ENCODE measurements at regions not wholly inside any gene's neighbourhood (a gene's known extent, or its start where the extent isn't known, plus 50 kb on each side); places are given as distances from the start of the nearest gene placed in this dataset.

DNA sequence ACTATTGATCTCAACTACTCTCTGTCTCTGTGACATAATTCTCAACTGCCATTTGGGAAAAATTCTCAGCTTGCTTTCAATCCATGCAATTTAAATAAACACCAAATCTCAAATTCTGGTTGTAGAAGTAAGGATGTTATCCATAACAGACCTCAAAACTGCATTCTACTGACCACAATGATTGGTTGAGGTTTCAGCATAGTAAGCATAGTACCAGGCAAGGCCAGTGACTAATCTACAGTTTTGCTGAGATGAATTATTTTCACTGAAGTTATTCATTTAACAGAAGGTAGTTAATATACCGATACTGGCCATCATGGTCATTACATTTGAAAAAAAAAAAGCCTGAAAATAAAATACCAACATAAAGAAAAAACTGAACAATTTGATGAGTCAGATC is 488.0 kb upstream of the CDH18 start:
- TF ChIP-seq POLR2A (IDR thresholded peaks at IDR 0.05), result no peak
- TF ChIP-seq, protein P1, sequence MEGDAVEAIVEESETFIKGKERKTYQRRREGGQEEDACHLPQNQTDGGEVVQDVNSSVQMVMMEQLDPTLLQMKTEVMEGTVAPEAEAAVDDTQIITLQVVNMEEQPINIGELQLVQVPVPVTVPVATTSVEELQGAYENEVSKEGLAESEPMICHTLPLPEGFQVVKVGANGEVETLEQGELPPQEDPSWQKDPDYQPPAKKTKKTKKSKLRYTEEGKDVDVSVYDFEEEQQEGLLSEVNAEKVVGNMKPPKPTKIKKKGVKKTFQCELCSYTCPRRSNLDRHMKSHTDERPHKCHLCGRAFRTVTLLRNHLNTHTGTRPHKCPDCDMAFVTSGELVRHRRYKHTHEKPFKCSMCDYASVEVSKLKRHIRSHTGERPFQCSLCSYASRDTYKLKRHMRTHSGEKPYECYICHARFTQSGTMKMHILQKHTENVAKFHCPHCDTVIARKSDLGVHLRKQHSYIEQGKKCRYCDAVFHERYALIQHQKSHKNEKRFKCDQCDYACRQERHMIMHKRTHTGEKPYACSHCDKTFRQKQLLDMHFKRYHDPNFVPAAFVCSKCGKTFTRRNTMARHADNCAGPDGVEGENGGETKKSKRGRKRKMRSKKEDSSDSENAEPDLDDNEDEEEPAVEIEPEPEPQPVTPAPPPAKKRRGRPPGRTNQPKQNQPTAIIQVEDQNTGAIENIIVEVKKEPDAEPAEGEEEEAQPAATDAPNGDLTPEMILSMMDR (IDR thresholded peaks at IDR 0.05 in 4 of 5, conservative IDR thresholded peaks at IDR 0.05 in 1 of 5), result no peak
- H3K36me3 ChIP-seq, result no peaks in the 10 kb centered on the region
- no peak overlapping the region for H3K4me3 ChIP-seq
- H3K9me3 ChIP-seq, result no peaks in the 10 kb centered on the region
- H3K4me1 ChIP-seq, result no peaks in the 10 kb centered on the region
- no peaks in the 10 kb centered on the region for H3K27me3 ChIP-seq
- intact Hi-C loops (cut with DNase I; ENCODE audit: low total_unique reads), result no loop called here
- no peak for ATAC-seq
- no peak for DNase-seq
- H3K27ac ChIP-seq, result no peak overlapping the region
- in situ Hi-C loops (cut with MboI; ENCODE audit: low sequenced_read_pairs in 4 of 4), result no loop called here

DNA sequence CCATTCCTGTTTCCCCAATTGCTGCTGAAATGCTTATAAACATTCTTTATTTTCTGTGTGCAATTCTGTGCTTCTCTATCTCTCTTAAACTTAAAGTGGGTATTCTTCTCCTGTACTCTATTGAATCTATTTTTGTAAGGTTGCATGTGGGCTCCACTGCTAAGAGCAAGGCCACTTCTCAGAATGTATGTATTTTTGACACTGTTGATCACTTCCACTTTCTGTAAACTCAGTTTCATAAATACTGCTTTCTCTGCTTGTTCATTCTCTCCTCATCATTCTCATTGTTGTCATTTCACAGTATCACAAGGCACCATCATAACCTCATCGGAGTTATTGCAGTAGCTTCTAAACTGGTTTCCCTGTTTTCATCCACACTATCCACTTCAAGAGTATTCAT is 483.0 kb upstream of the CDH18 start:
- no peak for ATAC-seq
- H3K4me3 ChIP-seq, result no peak overlapping the region

DNA sequence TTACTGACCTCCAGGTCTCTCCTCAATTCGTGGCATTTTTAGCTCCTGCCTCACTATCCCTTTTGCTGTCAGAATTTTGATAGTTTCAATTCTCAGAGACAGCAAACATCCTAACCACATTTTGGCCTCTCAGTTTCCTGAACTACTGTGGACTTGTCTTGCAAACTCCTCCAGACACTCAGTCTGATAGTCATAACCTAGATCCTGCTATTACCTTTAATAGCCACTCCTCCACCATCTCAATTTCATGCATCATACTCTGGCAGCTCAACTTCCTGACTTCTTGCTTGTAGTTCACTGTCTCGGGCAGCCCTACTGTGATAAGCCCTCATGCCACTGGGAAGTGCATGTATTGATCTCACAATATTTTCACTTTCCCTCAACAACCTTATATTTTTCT is 481.8 kb upstream of the CDH18 start:
- DNase-seq (no peak), ATAC-seq (no peak)
- intact Hi-C loops (cut with DNase I; ENCODE audit: low total_unique reads), result no loop called here
- Histone ChIP-seq H3K4me3 (no peak overlapping the region), H3K27me3 (no peaks in the 10 kb centered on the region), H3K36me3 (no peaks in the 10 kb centered on the region), H3K27ac (no peak overlapping the region), H3K4me1 (no peaks in the 10 kb centered on the region), H3K9me3 (no peaks in the 10 kb centered on the region)
- in situ Hi-C loops (cut with MboI; ENCODE audit: low sequenced_read_pairs in 4 of 4), result no loop called here
- TF ChIP-seq, protein P1 (IDR thresholded peaks at IDR 0.05 in 4 of 5, conservative IDR thresholded peaks at IDR 0.05 in 1 of 5), result no peak
- TF ChIP-seq POLR2A (IDR thresholded peaks at IDR 0.05), result no peak

More for the DNA sequence above, 483.0 kb upstream of the CDH18 start:
- no peaks in the 10 kb centered on the region for H3K27me3 ChIP-seq
- TF ChIP-seq, protein P1 (IDR thresholded peaks at IDR 0.05 in 4 of 5, conservative IDR thresholded peaks at IDR 0.05 in 1 of 5), result no peak
- TF ChIP-seq POLR2A (IDR thresholded peaks at IDR 0.05), result no peak
- H3K9me3 ChIP-seq, result no peaks in the 10 kb centered on the region
- no peak overlapping the region for H3K27ac ChIP-seq
- no peaks in the 10 kb centered on the region for H3K4me1 ChIP-seq
- no peak for DNase-seq
- in situ Hi-C loops (cut with MboI; ENCODE audit: low sequenced_read_pairs in 4 of 4) (no loop called here), intact Hi-C loops (cut with DNase I; ENCODE audit: low total_unique reads) (no loop called here)
- no peaks in the 10 kb centered on the region for H3K36me3 ChIP-seq

DNA sequence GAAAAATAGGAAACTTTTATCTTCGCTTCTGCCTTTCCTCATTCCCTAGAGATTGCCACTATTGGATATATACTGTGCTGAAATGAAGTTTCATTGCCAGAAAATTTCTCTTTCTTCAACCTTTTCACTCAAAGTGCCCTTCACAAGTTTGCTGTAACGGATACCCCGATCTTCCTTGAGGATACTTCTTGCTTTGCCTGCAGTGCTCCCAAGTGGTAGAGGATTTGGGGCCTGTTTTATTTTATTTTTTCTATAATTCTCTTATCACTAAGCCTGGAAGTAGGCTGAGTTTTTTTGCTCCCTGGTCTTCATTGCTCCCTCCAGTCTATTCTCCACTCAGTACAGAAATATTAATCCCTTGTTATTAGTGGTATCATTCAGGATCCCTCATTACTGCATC is 481.4 kb upstream of the CDH18 start:
- Histone ChIP-seq H3K36me3 (no peaks in the 10 kb centered on the region), H3K4me1 (no peaks in the 10 kb centered on the region), H3K27me3 (no peaks in the 10 kb centered on the region), H3K4me3 (no peak overlapping the region), H3K9me3 (no peaks in the 10 kb centered on the region), H3K27ac (no peak overlapping the region)
- ATAC-seq (no peak), DNase-seq (no peak)
- intact Hi-C loops (cut with DNase I; ENCODE audit: low total_unique reads) (no loop called here), in situ Hi-C loops (cut with MboI; ENCODE audit: low sequenced_read_pairs in 4 of 4) (no loop called here)
- TF ChIP-seq, protein P1 (IDR thresholded peaks at IDR 0.05 in 4 of 5, conservative IDR thresholded peaks at IDR 0.05 in 1 of 5), result no peak
- TF ChIP-seq POLR2A (IDR thresholded peaks at IDR 0.05), result no peak

DNA sequence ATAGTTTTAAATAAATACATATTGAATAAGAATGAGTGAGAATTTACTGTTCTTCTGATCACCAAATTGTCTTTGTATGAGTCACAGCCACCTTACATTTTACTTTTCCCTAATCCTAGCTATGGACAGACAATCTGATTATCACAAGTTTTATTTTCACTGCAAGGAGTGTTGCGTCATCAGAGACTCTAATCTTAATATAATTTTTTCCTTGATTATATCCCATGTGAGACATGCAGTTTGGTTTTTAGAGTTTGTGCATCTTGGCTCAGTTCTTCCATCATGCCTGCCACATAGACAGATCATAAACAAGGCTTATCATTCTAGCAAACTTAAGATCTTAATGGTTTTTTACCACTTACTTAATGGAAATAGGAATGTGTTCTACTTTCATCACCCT is 478.5 kb upstream of the CDH18 start:
- DNase-seq (no peak), ATAC-seq (no peak)
- no peaks in the 10 kb centered on the region for H3K27me3 ChIP-seq
- intact Hi-C loops (cut with DNase I; ENCODE audit: low total_unique reads), result no loop called here
- H3K9me3 ChIP-seq, result no peaks in the 10 kb centered on the region
- no peak for TF ChIP-seq POLR2A (IDR thresholded peaks at IDR 0.05)
- TF ChIP-seq, protein P1 (IDR thresholded peaks at IDR 0.05 in 4 of 5, conservative IDR thresholded peaks at IDR 0.05 in 1 of 5), result no peak
- H3K27ac ChIP-seq, result no peak overlapping the region
- in situ Hi-C loops (cut with MboI; ENCODE audit: low sequenced_read_pairs in 4 of 4), result no loop called here
- H3K4me3 ChIP-seq, result no peak overlapping the region
- H3K4me1 ChIP-seq, result no peaks in the 10 kb centered on the region
- no peaks in the 10 kb centered on the region for H3K36me3 ChIP-seq
